ENCODE measurements at regions not wholly inside any gene's neighbourhood (a gene's known extent, or its start where the extent isn't known, plus 50 kb on each side); places are given as distances from the start of the nearest gene placed in this dataset.

DNA sequence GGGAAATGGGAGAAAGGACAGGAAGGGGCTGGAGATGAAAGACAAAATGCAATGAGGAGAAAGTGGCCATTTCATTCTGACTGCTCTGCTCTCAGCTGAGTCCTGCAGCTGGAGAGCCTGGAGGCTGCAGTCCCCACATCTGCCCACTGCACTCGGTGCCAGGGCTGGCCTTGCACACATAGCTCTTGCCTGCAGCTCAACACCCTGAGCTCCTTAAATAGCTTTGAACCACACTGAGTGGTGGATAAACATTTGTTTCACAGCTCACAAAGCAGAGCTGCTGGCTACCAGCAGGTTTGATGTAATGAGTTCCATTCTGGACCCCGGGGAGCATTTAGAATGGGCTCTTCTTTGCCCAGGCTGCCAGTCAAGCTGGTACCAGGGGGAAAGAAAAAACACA, 426.1 kb upstream of the CADM1 start:
- H3K27ac Mint-ChIP-seq, result no peak overlapping the region
- no peaks in the 10 kb centered on the region for H3K36me3 Mint-ChIP-seq
- TF ChIP-seq, protein P1, sequence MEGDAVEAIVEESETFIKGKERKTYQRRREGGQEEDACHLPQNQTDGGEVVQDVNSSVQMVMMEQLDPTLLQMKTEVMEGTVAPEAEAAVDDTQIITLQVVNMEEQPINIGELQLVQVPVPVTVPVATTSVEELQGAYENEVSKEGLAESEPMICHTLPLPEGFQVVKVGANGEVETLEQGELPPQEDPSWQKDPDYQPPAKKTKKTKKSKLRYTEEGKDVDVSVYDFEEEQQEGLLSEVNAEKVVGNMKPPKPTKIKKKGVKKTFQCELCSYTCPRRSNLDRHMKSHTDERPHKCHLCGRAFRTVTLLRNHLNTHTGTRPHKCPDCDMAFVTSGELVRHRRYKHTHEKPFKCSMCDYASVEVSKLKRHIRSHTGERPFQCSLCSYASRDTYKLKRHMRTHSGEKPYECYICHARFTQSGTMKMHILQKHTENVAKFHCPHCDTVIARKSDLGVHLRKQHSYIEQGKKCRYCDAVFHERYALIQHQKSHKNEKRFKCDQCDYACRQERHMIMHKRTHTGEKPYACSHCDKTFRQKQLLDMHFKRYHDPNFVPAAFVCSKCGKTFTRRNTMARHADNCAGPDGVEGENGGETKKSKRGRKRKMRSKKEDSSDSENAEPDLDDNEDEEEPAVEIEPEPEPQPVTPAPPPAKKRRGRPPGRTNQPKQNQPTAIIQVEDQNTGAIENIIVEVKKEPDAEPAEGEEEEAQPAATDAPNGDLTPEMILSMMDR (IDR thresholded peaks at IDR 0.05; ENCODE audit: unreplicated experiment), result no peak

DNA sequence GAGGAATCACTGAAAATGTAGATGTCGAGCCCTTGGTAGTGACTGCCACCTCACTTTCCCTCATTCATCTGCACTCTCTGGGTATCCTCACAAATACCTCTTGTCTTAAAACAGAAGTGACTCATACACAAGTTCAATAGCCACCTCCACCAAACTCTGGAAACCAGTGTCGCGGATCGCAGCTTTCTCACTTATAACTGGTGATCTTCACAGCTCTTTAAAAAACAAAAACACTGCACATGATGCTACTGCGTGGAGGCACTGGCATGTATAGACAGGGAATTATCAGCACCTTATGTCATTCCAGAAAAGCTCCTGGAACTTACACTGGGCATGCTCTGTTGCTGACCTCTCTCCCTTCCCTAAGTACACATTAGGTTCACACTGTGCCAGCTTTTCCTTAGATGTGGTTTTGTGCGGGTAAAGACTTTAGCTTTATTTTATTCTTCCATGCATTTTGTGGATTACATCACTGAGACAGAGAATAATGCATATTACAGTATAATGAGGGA, 425.5 kb upstream of the CADM1 start:
- Mint-ChIP-seq H3K27me3 (ENCODE audit: low read depth) (peaks cover 19% of the 10 kb centered on the region), H3K4me3 (no peak overlapping the region), H3K36me3 (no peaks in the 10 kb centered on the region), H3K4me1 (no peaks in the 10 kb centered on the region), H3K27ac (no peak overlapping the region), H3K9me3 (no peaks in the 10 kb centered on the region)
- no peak for DNase-seq (ENCODE audit: low spot score in 2 of 2, unreplicated experiment in 2 of 2)
- TF ChIP-seq, protein P1 (IDR thresholded peaks at IDR 0.05; ENCODE audit: unreplicated experiment), result no peak

More for the DNA sequence above, 426.1 kb upstream of the CADM1 start:
- no peak for DNase-seq (ENCODE audit: low spot score in 2 of 2, unreplicated experiment in 2 of 2)
- Mint-ChIP-seq H3K4me3 (no peak overlapping the region), H3K27me3 (ENCODE audit: low read depth) (peaks cover 20% of the 10 kb centered on the region), H3K9me3 (no peaks in the 10 kb centered on the region), H3K4me1 (no peaks in the 10 kb centered on the region)

DNA sequence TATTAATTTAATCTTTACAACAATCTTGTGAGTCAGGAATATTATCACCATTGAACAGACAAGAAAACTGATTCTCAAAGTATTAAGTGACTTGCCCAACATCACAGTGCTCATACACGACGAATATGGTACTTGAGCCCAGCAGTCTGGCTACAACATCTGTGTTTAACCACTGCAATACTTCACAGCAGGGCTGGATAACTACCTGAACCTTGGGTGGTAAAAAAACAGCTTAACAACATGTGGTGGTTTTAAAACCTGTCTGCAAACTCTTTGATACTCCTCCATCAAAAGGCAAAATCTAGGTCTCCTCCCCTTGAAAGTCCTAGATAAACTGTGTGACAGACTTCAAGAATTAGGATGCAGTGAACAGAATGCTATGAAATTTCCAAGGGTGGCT, 424.6 kb upstream of the CADM1 start:
- DNase-seq (ENCODE audit: low spot score in 2 of 2, unreplicated experiment in 2 of 2), result no peak
- Mint-ChIP-seq H3K9me3 (no peaks in the 10 kb centered on the region), H3K27ac (no peak overlapping the region), H3K4me3 (no peak overlapping the region), H3K27me3 (ENCODE audit: low read depth) (peaks cover 18% of the 10 kb centered on the region), H3K4me1 (no peaks in the 10 kb centered on the region), H3K36me3 (no peaks in the 10 kb centered on the region)
- TF ChIP-seq, protein P1 (IDR thresholded peaks at IDR 0.05; ENCODE audit: unreplicated experiment), result no peak

DNA sequence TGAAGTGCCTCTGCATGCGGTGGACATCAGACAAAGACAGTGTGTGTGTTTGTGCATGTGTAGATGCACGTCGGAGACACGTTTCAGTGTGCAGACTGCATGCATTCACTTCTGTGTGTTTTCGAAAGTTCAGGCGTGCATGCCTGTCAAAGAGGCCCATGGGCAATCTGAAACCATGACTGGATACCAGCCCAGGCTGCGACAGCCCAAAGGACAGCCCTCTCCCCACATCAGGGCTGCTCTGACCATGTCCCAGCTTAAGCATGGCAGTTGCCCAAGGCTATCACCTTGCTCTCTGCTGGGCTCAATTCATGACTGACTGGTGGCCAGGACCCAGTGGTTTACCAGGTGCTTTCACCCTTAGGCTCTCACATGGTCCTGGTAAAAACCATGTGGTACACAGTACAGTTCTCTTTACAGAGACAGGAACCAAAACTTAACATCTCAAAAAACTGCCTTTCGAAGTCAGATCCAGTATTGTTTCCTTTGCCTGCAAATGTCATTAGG, 423.7 kb upstream of the CADM1 start:
- TF ChIP-seq, protein P1 (IDR thresholded peaks at IDR 0.05; ENCODE audit: unreplicated experiment), result no peak
- Mint-ChIP-seq H3K36me3 (no peaks in the 10 kb centered on the region), H3K27ac (no peak overlapping the region), H3K9me3 (no peaks in the 10 kb centered on the region), H3K4me3 (no peak overlapping the region), H3K4me1 (no peaks in the 10 kb centered on the region), H3K27me3 (ENCODE audit: low read depth) (peaks cover 20% of the 10 kb centered on the region)
- DNase-seq (ENCODE audit: low spot score in 2 of 2, unreplicated experiment in 2 of 2), result no peak

DNA sequence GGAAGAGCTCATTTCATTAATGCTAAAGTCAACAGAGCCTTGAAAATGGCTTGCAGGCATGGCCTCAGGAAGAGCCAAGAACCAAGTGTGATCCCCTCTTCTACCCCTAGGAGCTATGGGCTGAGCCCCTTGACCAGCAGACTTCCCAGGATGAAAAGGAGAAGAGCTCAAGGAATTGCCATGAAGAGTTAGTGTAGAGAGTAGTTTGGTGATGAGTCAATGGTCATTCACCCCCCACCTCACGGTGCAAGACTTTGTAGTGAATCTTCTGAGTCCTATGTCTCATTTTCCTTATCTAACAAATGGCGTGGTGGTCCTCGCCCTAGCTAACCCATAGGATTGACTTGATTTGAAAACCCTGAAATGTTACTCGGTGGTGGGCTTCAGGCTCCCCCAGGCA, 422.4 kb upstream of the CADM1 start:
- peaks cover 30% of the 10 kb centered on the region for H3K27me3 Mint-ChIP-seq (ENCODE audit: low read depth)
- TF ChIP-seq, protein P1 (IDR thresholded peaks at IDR 0.05; ENCODE audit: unreplicated experiment), result no peak
- no peaks in the 10 kb centered on the region for H3K9me3 Mint-ChIP-seq
- no peak overlapping the region for H3K4me3 Mint-ChIP-seq
- no peaks in the 10 kb centered on the region for H3K36me3 Mint-ChIP-seq
- H3K27ac Mint-ChIP-seq, result no peak overlapping the region
- H3K4me1 Mint-ChIP-seq, result no peaks in the 10 kb centered on the region
- DNase-seq (ENCODE audit: low spot score in 2 of 2, unreplicated experiment in 2 of 2), result no peak

DNA sequence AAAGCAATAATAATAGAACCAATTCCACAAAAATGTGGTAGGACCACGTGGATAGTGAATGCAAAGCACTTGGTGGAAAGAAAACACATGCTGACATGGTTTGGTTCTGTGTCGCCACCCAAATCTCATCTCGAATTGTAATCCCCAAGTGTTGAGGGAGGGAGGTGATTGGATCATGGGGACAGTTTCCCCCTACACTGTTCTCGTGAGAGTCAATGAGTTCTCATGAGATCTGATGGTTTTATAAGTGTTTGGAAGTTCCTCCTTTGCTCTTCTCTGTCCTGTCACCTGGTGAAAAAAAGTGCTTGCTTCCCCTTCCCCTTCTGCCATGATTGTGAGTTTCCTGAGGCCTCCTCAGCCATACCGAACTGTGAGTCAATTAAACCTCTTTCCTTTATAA, 421.9 kb upstream of the CADM1 start:
- H3K4me3 Mint-ChIP-seq, result no peak overlapping the region

More for the DNA sequence above, 421.9 kb upstream of the CADM1 start:
- no peak for DNase-seq (ENCODE audit: low spot score in 2 of 2, unreplicated experiment in 2 of 2)
- Mint-ChIP-seq H3K9me3 (no peaks in the 10 kb centered on the region), H3K27ac (no peak overlapping the region), H3K27me3 (ENCODE audit: low read depth) (peaks cover 25% of the 10 kb centered on the region), H3K4me1 (no peaks in the 10 kb centered on the region), H3K36me3 (no peaks in the 10 kb centered on the region)
- TF ChIP-seq, protein P1 (IDR thresholded peaks at IDR 0.05; ENCODE audit: unreplicated experiment), result no peak

Data from mesothelial cell of epicardium (in vitro differentiated cells).